ENCODE measurements at regions not wholly inside any gene's neighbourhood (a gene's known extent, or its start where the extent isn't known, plus 50 kb on each side); places are given as distances from the start of the nearest gene placed in this dataset.

- no peak for DNase-seq
- Mint-ChIP-seq H3K36me3 (peaks cover 13 to 33% of the 10 kb centered on the region in 2 donors), H3K4me3 (no peak overlapping the region), H3K4me1 (peaks cover 18 to 21% of the 10 kb centered on the region in 2 donors), H3K27ac (no peak overlapping the region), H3K27me3 (no peaks in the 10 kb centered on the region), H3K9me3 (no peaks in the 10 kb centered on the region)
- no peak for ATAC-seq (replicated peaks)
Observed at GRCh38 chr13:73984949-73985691, 149.1 kb downstream of the KLF12 start.

- no peak for DNase-seq
- Mint-ChIP-seq H3K36me3 (peaks cover 13 to 32% of the 10 kb centered on the region in 2 donors), H3K27me3 (no peaks in the 10 kb centered on the region), H3K27ac (peak overlapping the region; percentile 26), H3K4me3 (no peak overlapping the region), H3K9me3 (no peaks in the 10 kb centered on the region), H3K4me1 (peaks cover 14 to 17% of the 10 kb centered on the region in 2 donors)
- no peak for ATAC-seq (replicated peaks)
Observed at GRCh38 chr13:73984201-73984600, 150.0 kb downstream of the KLF12 start.

GRCh38 chr13:73983109-73983508, 151.1 kb downstream of the KLF12 start:
- Mint-ChIP-seq H3K9me3 (no peaks in the 10 kb centered on the region), H3K27ac (no peak overlapping the region), H3K4me3 (no peak overlapping the region), H3K36me3 (peaks cover 15 to 37% of the 10 kb centered on the region in 2 donors), H3K27me3 (no peaks in the 10 kb centered on the region), H3K4me1 (peaks cover 12 to 15% of the 10 kb centered on the region in 2 donors)
- ATAC-seq (replicated peaks) (no peak), DNase-seq (no peak)

GRCh38 chr13:73981595-73981994, 152.6 kb downstream of the KLF12 start:
- Mint-ChIP-seq H3K4me1 (peaks cover 9 to 12% of the 10 kb centered on the region in 2 donors), H3K4me3 (no peak overlapping the region), H3K36me3 (peaks cover 7 to 39% of the 10 kb centered on the region in 2 donors), H3K27me3 (no peaks in the 10 kb centered on the region), H3K27ac (no peak overlapping the region), H3K9me3 (peaks cover 0 to under 1% of the 10 kb centered on the region in 2 donors)
- ATAC-seq (replicated peaks) = no peak
- DNase-seq = no peak

- Mint-ChIP-seq H3K27ac (no peak overlapping the region), H3K36me3 (peaks cover 17 to 46% of the 10 kb centered on the region in 2 donors), H3K27me3 (no peaks in the 10 kb centered on the region), H3K9me3 (peaks cover 13 to 19% of the 10 kb centered on the region in 2 donors), H3K4me3 (no peak overlapping the region), H3K4me1 (peaks cover 22 to 34% of the 10 kb centered on the region in 2 donors)
- DNase-seq (no peak), ATAC-seq (replicated peaks) (no peak)
Observed at GRCh38 chr13:73975767-73976166, 158.4 kb downstream of the KLF12 start.

- Mint-ChIP-seq H3K4me1 (peaks cover 30 to 44% of the 10 kb centered on the region in 2 donors), H3K4me3 (no peak overlapping the region), H3K27me3 (no peaks in the 10 kb centered on the region), H3K36me3 (peaks cover 27 to 44% of the 10 kb centered on the region in 2 donors), H3K9me3 (peaks cover 14 to 19% of the 10 kb centered on the region in 2 donors), H3K27ac (no peak overlapping the region)
- no peak for DNase-seq
- ATAC-seq (replicated peaks) = no peak
Observed at GRCh38 chr13:73974051-73974450, 160.2 kb downstream of the KLF12 start.

GRCh38 chr13:73973156-73973555, 161.0 kb downstream of the KLF12 start:
- H3K4me3 Mint-ChIP-seq = no peak overlapping the region
- peaks cover 26 to 38% of the 10 kb centered on the region in 2 donors for H3K36me3 Mint-ChIP-seq
- H3K9me3 Mint-ChIP-seq = peaks cover 14 to 19% of the 10 kb centered on the region in 2 donors
- H3K27me3 Mint-ChIP-seq = no peaks in the 10 kb centered on the region
- DNase-seq = no peak
- no peak for ATAC-seq (replicated peaks)
- H3K4me1 Mint-ChIP-seq = peaks cover 31 to 53% of the 10 kb centered on the region in 2 donors
- H3K27ac Mint-ChIP-seq = no peak overlapping the region

GRCh38 chr13:73972545-73972944, 161.7 kb downstream of the KLF12 start:
- no peak for ATAC-seq (replicated peaks)
- H3K4me1 Mint-ChIP-seq = peaks cover 32 to 59% of the 10 kb centered on the region in 2 donors

GRCh38 chr13:73971481-73971880, 162.7 kb downstream of the KLF12 start:
- Mint-ChIP-seq H3K27ac (no peak overlapping the region), H3K36me3 (peaks cover 26 to 28% of the 10 kb centered on the region in 2 donors), H3K9me3 (peaks cover 14 to 18% of the 10 kb centered on the region in 2 donors), H3K27me3 (no peaks in the 10 kb centered on the region), H3K4me1 (peaks cover 40 to 65% of the 10 kb centered on the region in 2 donors), H3K4me3 (no peak overlapping the region)
- DNase-seq (no peak), ATAC-seq (replicated peaks) (no peak)

More at GRCh38 chr13:73972545-73972944, 161.7 kb downstream of the KLF12 start:
- DNase-seq = no peak
- Mint-ChIP-seq H3K27me3 (no peaks in the 10 kb centered on the region), H3K36me3 (peaks cover 26 to 32% of the 10 kb centered on the region in 2 donors), H3K27ac (no peak overlapping the region), H3K9me3 (peaks cover 14 to 19% of the 10 kb centered on the region in 2 donors), H3K4me3 (peak overlapping the region in 1 of 2 donors; percentile 10)

- peaks cover 11% of the 10 kb centered on the region in 2 donors for H3K9me3 Mint-ChIP-seq
- H3K27ac Mint-ChIP-seq = no peak overlapping the region
- H3K4me1 Mint-ChIP-seq = peaks cover 36 to 66% of the 10 kb centered on the region in 2 donors
- no peak overlapping the region for H3K4me3 Mint-ChIP-seq
- no peaks in the 10 kb centered on the region for H3K27me3 Mint-ChIP-seq
- ATAC-seq (replicated peaks) (no peak), DNase-seq (no peak)
- peaks cover 20% of the 10 kb centered on the region in 2 donors for H3K36me3 Mint-ChIP-seq
Observed at GRCh38 chr13:73970421-73971055, 163.7 kb downstream of the KLF12 start.

GRCh38 chr13:73967397-73968165, 166.6 kb downstream of the KLF12 start:
- DNase-seq (peak; percentile 69), ATAC-seq (replicated peaks) (peak; percentile 99 to 100)
- H3K9me3 Mint-ChIP-seq = peaks cover 0 to 2% of the 10 kb centered on the region in 2 donors
- H3K4me1 Mint-ChIP-seq = peaks cover 27 to 57% of the 10 kb centered on the region in 2 donors
- H3K27me3 Mint-ChIP-seq = no peaks in the 10 kb centered on the region
- H3K36me3 Mint-ChIP-seq = peaks cover 12% of the 10 kb centered on the region in 2 donors
- H3K27ac Mint-ChIP-seq = peak overlapping the region; percentile 93
- H3K4me3 Mint-ChIP-seq = peak overlapping the region; percentile 10 to 14

- H3K4me1 Mint-ChIP-seq = peaks cover 30 to 65% of the 10 kb centered on the region in 2 donors
- peak overlapping the region; percentile 77 for H3K27ac Mint-ChIP-seq
- H3K27me3 Mint-ChIP-seq = no peaks in the 10 kb centered on the region
Observed at GRCh38 chr13:73966331-73966730, 167.9 kb downstream of the KLF12 start.

GRCh38 chr13:73962284-73962683, 171.9 kb downstream of the KLF12 start:
- DNase-seq = no peak
- H3K27me3 Mint-ChIP-seq = no peaks in the 10 kb centered on the region
- H3K36me3 Mint-ChIP-seq = peaks cover 7 to 19% of the 10 kb centered on the region in 2 donors
- no peak overlapping the region for H3K4me3 Mint-ChIP-seq
- ATAC-seq (replicated peaks) = no peak
- H3K9me3 Mint-ChIP-seq = peaks cover 3 to 4% of the 10 kb centered on the region in 2 donors
- peaks cover 20 to 46% of the 10 kb centered on the region in 2 donors for H3K4me1 Mint-ChIP-seq
- H3K27ac Mint-ChIP-seq = no peak overlapping the region

More at GRCh38 chr13:73966331-73966730, 167.9 kb downstream of the KLF12 start:
- H3K4me3 Mint-ChIP-seq = no peak overlapping the region
- peaks cover 17 to 19% of the 10 kb centered on the region in 2 donors for H3K36me3 Mint-ChIP-seq
- H3K9me3 Mint-ChIP-seq = peaks cover 3 to 6% of the 10 kb centered on the region in 2 donors
- no peak for DNase-seq
- no peak for ATAC-seq (replicated peaks)

- peaks cover 20 to 43% of the 10 kb centered on the region in 2 donors for H3K4me1 Mint-ChIP-seq
- ATAC-seq (replicated peaks) = no peak
- peaks cover 7 to 19% of the 10 kb centered on the region in 2 donors for H3K36me3 Mint-ChIP-seq
- H3K9me3 Mint-ChIP-seq = peaks cover 3 to 4% of the 10 kb centered on the region in 2 donors
- peak overlapping the region; percentile 0 for H3K27ac Mint-ChIP-seq
- no peaks in the 10 kb centered on the region for H3K27me3 Mint-ChIP-seq
- no peak for DNase-seq
- no peak overlapping the region for H3K4me3 Mint-ChIP-seq
Observed at GRCh38 chr13:73961181-73961580, 173.0 kb downstream of the KLF12 start.

Data from stimulated activated naive B cell treated with anti-CD40 and anti-IgM and Interleukin-4, amounts not matched to agents 10 μg/mL and 1 μg/mL and 100 μg/mL, for 72 hours (primary cell).